ENCODE measurements at regions not wholly inside any gene's neighbourhood (a gene's known extent, or its start where the extent isn't known, plus 50 kb on each side); places are given as distances from the start of the nearest gene placed in this dataset.

GRCh38 chr3:157819270-157820156 lies 286.7 kb downstream of the SHOX2 start:
- TF ChIP-seq CTCF (IDR thresholded peaks at IDR 0.05) = no peak
- no peak for TF ChIP-seq POLR2A (IDR thresholded peaks at IDR 0.05)
